ENCODE measurements at regions not wholly inside any gene's neighbourhood (a gene's known extent, or its start where the extent isn't known, plus 50 kb on each side); places are given as distances from the start of the nearest gene placed in this dataset.

GRCh38 chr11:34788642-34789041 is 127.5 kb downstream of the APIP start:
- TF ChIP-seq CTCF (conservative IDR thresholded peaks at IDR 0.05 in 1 of 2, IDR thresholded peaks at IDR 0.05 in 1 of 2; ENCODE audit: low read depth in 1 of 2, low read length in 2 of 2) = no peak
- no peak for TF ChIP-seq EZH2 (IDR thresholded peaks at IDR 0.05; ENCODE audit: low read length, missing control alignments)
